NCI-H2081 (cell line): ENCODE measurements at regions not wholly inside any gene's neighbourhood (a gene's known extent, or its start where the extent isn't known, plus 50 kb on each side); places are given as distances from the start of the nearest gene placed in this dataset.

Experiments used
- DNase-seq, 2 experiments: peaks; one replicate each; lab custom pipeline; 2025; lab: John Stamatoyannopoulos, UW

- DNase-seq: no peak
These were observed 115.7 kb downstream of the OAT start for GRCh38 chr10:124302951-124303505.

- no peak for DNase-seq
These were observed 117.0 kb downstream of the OAT start for GRCh38 chr10:124301736-124302135.

GRCh38 chr10:124300735-124301134 is 118.0 kb downstream of the OAT start:
- no peak for DNase-seq

GRCh38 chr10:124300224-124300623 is 118.5 kb downstream of the OAT start:
- DNase-seq: no peak

GRCh38 chr10:124299696-124300095 is 119.0 kb downstream of the OAT start:
- DNase-seq: no peak

GRCh38 chr10:124298891-124299290 is 119.8 kb downstream of the OAT start:
- no peak for DNase-seq

GRCh38 chr10:124296813-124297788 is 121.6 kb downstream of the OAT start:
- DNase-seq: no peak

- peak; percentile 62 to 73 for DNase-seq
These were observed 122.5 kb downstream of the OAT start for GRCh38 chr10:124296121-124296812.

- DNase-seq: peak; percentile 47 to 74
These were observed 123.6 kb downstream of the OAT start for GRCh38 chr10:124294811-124295770.

- DNase-seq: no peak
These were observed 124.9 kb downstream of the OAT start for GRCh38 chr10:124293616-124294449.

GRCh38 chr10:124292911-124293615 is 125.7 kb downstream of the OAT start:
- no peak for DNase-seq

GRCh38 chr10:124291001-124291701 is 127.6 kb downstream of the OAT start:
- no peak for DNase-seq

GRCh38 chr10:124289851-124290795 is 128.6 kb downstream of the OAT start:
- peak in 1 of 2 experiments; percentile 39 for DNase-seq

- no peak for DNase-seq
These were observed 129.5 kb downstream of the OAT start for GRCh38 chr10:124288928-124289850.

- DNase-seq: no peak
These were observed 130.2 kb downstream of the OAT start for GRCh38 chr10:124288486-124288885.

GRCh38 chr10:124287791-124288190 is 130.9 kb downstream of the OAT start:
- DNase-seq: no peak

- DNase-seq: no peak
These were observed 131.5 kb downstream of the OAT start for GRCh38 chr10:124287071-124287685.
